ENCODE measurements at regions not wholly inside any gene's neighbourhood (a gene's known extent, or its start where the extent isn't known, plus 50 kb on each side); places are given as distances from the start of the nearest gene placed in this dataset.

- Histone ChIP-seq H3K9ac (ENCODE audit: low read length in 3 of 3) (no peak overlapping the region), H3K4me3 (ENCODE audit: low read length in 3 of 3) (no peak overlapping the region), H3K4me1 (ENCODE audit: control insufficient read depth in 2 of 3, insufficient read depth in 2 of 3, low read depth in 1 of 3, low read length in 3 of 3) (no peaks in the 10 kb centered on the region), H3K27me3 (ENCODE audit: control insufficient read depth, insufficient read depth, low read length) (no peaks in the 10 kb centered on the region), H3K9me3 (ENCODE audit: control insufficient read depth in 2 of 3, insufficient read depth in 1 of 3, low read length in 3 of 3) (peaks cover 0 to 11% (median 0%) of the 10 kb centered on the region in 3 donors), H3K27ac (ENCODE audit: low read depth in 2 of 2, low read length in 2 of 2) (no peak overlapping the region), H3K36me3 (ENCODE audit: control insufficient read depth in 2 of 3, insufficient read depth in 3 of 3, low read length in 3 of 3) (no peaks in the 10 kb centered on the region)
- FAIRE-seq (no peak), DNase-seq (no peak)
- intact Hi-C loops (cut with DNase I): no loop called here
- no peak for TF ChIP-seq CTCF (IDR thresholded peaks at IDR 0.05; ENCODE audit: borderline replicate concordance, extremely low read depth, insufficient read depth)
Observed at GRCh38 chr1:173103006-173103405, 52.3 kb upstream of the TNFSF18 start.

GRCh38 chr1:173101589-173101988 is 50.8 kb upstream of the TNFSF18 start:
- no peak overlapping the region for H3K9ac ChIP-seq (ENCODE audit: low read length in 3 of 3)
- no peaks in the 10 kb centered on the region for H3K4me1 ChIP-seq (ENCODE audit: control insufficient read depth in 2 of 3, insufficient read depth in 2 of 3, low read depth in 1 of 3, low read length in 3 of 3)
- TF ChIP-seq CTCF (IDR thresholded peaks at IDR 0.05; ENCODE audit: borderline replicate concordance, extremely low read depth, insufficient read depth): no peak
- FAIRE-seq (no peak), DNase-seq (no peak)
- H3K9me3 ChIP-seq (ENCODE audit: control insufficient read depth in 2 of 3, insufficient read depth in 1 of 3, low read length in 3 of 3): peaks cover 0 to 11% (median 0%) of the 10 kb centered on the region in 3 donors
- no peak overlapping the region for H3K27ac ChIP-seq (ENCODE audit: low read depth in 2 of 2, low read length in 2 of 2)
- intact Hi-C loops (cut with DNase I): no loop called here
- no peaks in the 10 kb centered on the region for H3K27me3 ChIP-seq (ENCODE audit: control insufficient read depth, insufficient read depth, low read length)
- H3K36me3 ChIP-seq (ENCODE audit: control insufficient read depth in 2 of 3, insufficient read depth in 3 of 3, low read length in 3 of 3): no peaks in the 10 kb centered on the region
- no peak overlapping the region for H3K4me3 ChIP-seq (ENCODE audit: low read length in 3 of 3)

GRCh38 chr1:173100476-173101107 is 49.9 kb upstream of the TNFSF18 start:
- Histone ChIP-seq H3K36me3 (ENCODE audit: control insufficient read depth in 2 of 3, insufficient read depth in 3 of 3, low read length in 3 of 3) (no peaks in the 10 kb centered on the region), H3K4me1 (ENCODE audit: control insufficient read depth in 2 of 3, insufficient read depth in 2 of 3, low read depth in 1 of 3, low read length in 3 of 3) (no peaks in the 10 kb centered on the region), H3K9ac (ENCODE audit: low read length in 3 of 3) (no peak overlapping the region), H3K9me3 (ENCODE audit: control insufficient read depth in 2 of 3, insufficient read depth in 1 of 3, low read length in 3 of 3) (peaks cover 0 to 11% (median 0%) of the 10 kb centered on the region in 3 donors), H3K27me3 (ENCODE audit: control insufficient read depth, insufficient read depth, low read length) (no peaks in the 10 kb centered on the region), H3K4me3 (ENCODE audit: low read length in 3 of 3) (no peak overlapping the region), H3K27ac (ENCODE audit: low read depth in 2 of 2, low read length in 2 of 2) (no peak overlapping the region)
- intact Hi-C loops (cut with DNase I): no loop called here
- FAIRE-seq (no peak), DNase-seq (no peak)
- no peak for TF ChIP-seq CTCF (IDR thresholded peaks at IDR 0.05; ENCODE audit: borderline replicate concordance, extremely low read depth, insufficient read depth)
